ENCODE measurements at regions not wholly inside any gene's neighbourhood (a gene's known extent, or its start where the extent isn't known, plus 50 kb on each side); places are given as distances from the start of the nearest gene placed in this dataset.

GRCh38 chr12:115630136-115630535 is 647.4 kb downstream of the MED13L start:
- no peak for ATAC-seq (ENCODE audit: low read depth)
- H3K36me3 Mint-ChIP-seq (ENCODE audit: low read depth), result no peaks in the 10 kb centered on the region
- no peak overlapping the region for H3K27ac Mint-ChIP-seq
- no peak for TF ChIP-seq CTCF (IDR thresholded peaks at IDR 0.05)
- intact Hi-C loops (cut with micrococcal nuclease), result loop anchor here (10.0 kb wide), 1 partner anchor 965 kb away; no protein-coding TSS in a partner anchor
- no peak for DNase-seq
- H3K4me1 Mint-ChIP-seq, result no peaks in the 10 kb centered on the region
- H3K27me3 Mint-ChIP-seq, result no peaks in the 10 kb centered on the region
- POLR2A ChIA-PET, result no interaction called here
- peaks cover 1% of the 10 kb centered on the region for H3K9me3 Mint-ChIP-seq
- H3K4me3 Mint-ChIP-seq, result no peak overlapping the region
- CTCF ChIA-PET, result no interaction called here

- Mint-ChIP-seq H3K36me3 (ENCODE audit: low read depth) (no peaks in the 10 kb centered on the region), H3K4me3 (no peak overlapping the region), H3K27ac (no peak overlapping the region), H3K27me3 (no peaks in the 10 kb centered on the region), H3K4me1 (no peaks in the 10 kb centered on the region), H3K9me3 (peaks cover 4% of the 10 kb centered on the region)
- ATAC-seq (ENCODE audit: low read depth) (no peak), DNase-seq (no peak)
- no peak for TF ChIP-seq CTCF (IDR thresholded peaks at IDR 0.05)
- CTCF ChIA-PET, result no interaction called here
- POLR2A ChIA-PET, result no interaction called here
- intact Hi-C loops (cut with micrococcal nuclease), result no loop called here
These were observed 651.3 kb downstream of the MED13L start for GRCh38 chr12:115626210-115626609.

- no peaks in the 10 kb centered on the region for H3K36me3 Mint-ChIP-seq (ENCODE audit: low read depth)
- intact Hi-C loops (cut with micrococcal nuclease), result no loop called here
- no peak overlapping the region for H3K27ac Mint-ChIP-seq
- no peaks in the 10 kb centered on the region for H3K4me1 Mint-ChIP-seq
- TF ChIP-seq CTCF (IDR thresholded peaks at IDR 0.05), result no peak
- POLR2A ChIA-PET, result no interaction called here
- peaks cover 4% of the 10 kb centered on the region for H3K9me3 Mint-ChIP-seq
- no peak overlapping the region for H3K4me3 Mint-ChIP-seq
- ATAC-seq (ENCODE audit: low read depth) (no peak), DNase-seq (no peak)
- CTCF ChIA-PET, result no interaction called here
- H3K27me3 Mint-ChIP-seq, result no peaks in the 10 kb centered on the region
These were observed 653.6 kb downstream of the MED13L start for GRCh38 chr12:115623764-115624334.

DNA sequence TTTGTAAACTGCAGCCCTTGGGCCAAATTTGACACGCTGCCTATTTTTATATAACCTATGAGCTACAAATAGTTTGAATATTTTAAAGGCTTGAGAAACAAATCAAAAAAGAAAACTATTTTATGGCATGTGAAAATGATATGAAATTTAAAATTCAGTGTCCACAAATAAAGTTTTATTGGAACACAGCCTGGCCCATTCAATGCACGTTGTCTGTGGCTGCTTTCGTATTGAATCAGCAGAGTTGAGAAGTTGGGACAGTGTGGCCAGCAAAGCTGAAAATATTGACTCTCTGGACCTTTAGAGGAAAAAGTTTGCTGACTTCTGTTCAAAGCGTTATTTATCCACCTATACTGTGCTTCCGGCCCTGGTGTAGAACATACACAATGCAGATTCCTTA is 654.2 kb downstream of the MED13L start:
- Mint-ChIP-seq H3K36me3 (ENCODE audit: low read depth) (no peaks in the 10 kb centered on the region), H3K4me1 (no peaks in the 10 kb centered on the region), H3K27me3 (no peaks in the 10 kb centered on the region), H3K9me3 (peaks cover 4% of the 10 kb centered on the region), H3K27ac (no peak overlapping the region), H3K4me3 (no peak overlapping the region)
- TF ChIP-seq CTCF (IDR thresholded peaks at IDR 0.05), result no peak
- ATAC-seq (ENCODE audit: low read depth), result no peak
- ChIA-PET POLR2A (no interaction called here), CTCF (no interaction called here)
- intact Hi-C loops (cut with micrococcal nuclease), result no loop called here
- DNase-seq, result no peak

DNA sequence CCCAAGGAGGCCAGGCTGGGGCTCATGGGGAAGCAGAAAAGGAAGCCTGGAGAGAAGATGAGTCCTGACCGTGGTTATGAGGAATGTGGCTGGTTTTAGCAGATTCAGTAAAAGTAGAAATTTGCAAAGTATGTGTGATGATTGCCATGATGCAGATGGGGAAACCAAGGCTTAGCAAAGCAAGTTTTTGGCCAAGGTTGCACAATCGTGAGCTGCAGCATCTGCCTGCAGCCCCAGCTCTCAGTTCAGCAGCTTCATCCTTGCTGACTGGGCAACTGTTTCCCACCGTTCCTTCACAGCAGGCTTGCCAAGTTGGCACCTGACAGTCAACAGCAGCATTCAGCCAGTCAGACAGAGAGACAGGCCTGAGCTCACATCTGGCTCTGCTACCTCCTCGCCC is 656.7 kb downstream of the MED13L start:
- no peak for ATAC-seq (ENCODE audit: low read depth)
- Mint-ChIP-seq H3K4me1 (no peaks in the 10 kb centered on the region), H3K9me3 (peaks cover 4% of the 10 kb centered on the region), H3K36me3 (ENCODE audit: low read depth) (no peaks in the 10 kb centered on the region), H3K27ac (no peak overlapping the region), H3K27me3 (no peaks in the 10 kb centered on the region), H3K4me3 (no peak overlapping the region)
- CTCF ChIA-PET, result no interaction called here
- POLR2A ChIA-PET, result no interaction called here
- intact Hi-C loops (cut with micrococcal nuclease), result no loop called here
- TF ChIP-seq CTCF (IDR thresholded peaks at IDR 0.05), result no peak
- DNase-seq, result no peak

Data from activated B cell treated with CpG ODN at 0.5 μM for 24 hours (primary cell).